AG10803 (cell line): ENCODE measurements at regions not wholly inside any gene's neighbourhood (a gene's known extent, or its start where the extent isn't known, plus 50 kb on each side); places are given as distances from the start of the nearest gene placed in this dataset.
A peak's percentile ranks its signal among the peaks of the same experiment; 100 is the strongest.

ENCODE experiments used
- DNase-seq: peaks from one replicate; pipeline ENCODE4 v3.0.0; 2010; ENCODE audit warnings: low read depth
- H3K4me3 ChIP-seq: 2 replicates; pipeline ENCODE4 v1.5.1; 2011; ENCODE audit warnings: mild to moderate bottlenecking, low read length, control low read depth
- CTCF ChIP-seq: conservative IDR thresholded peaks from 2 replicates; pipeline ENCODE4 v1.5.1; 2011; ENCODE audit warnings: mild to moderate bottlenecking, low read length, control low read depth, inconsistent platforms

- no peak for TF ChIP-seq CTCF
- no peak overlapping the region for H3K4me3 ChIP-seq
- peak; percentile 59 for DNase-seq
These were observed 107.8 kb upstream of the WNT4 start for GRCh38 chr1:22250724-22251123.

- no peak for TF ChIP-seq CTCF
- DNase-seq: no peak
- no peak overlapping the region for H3K4me3 ChIP-seq
These were observed 109.4 kb upstream of the WNT4 start for GRCh38 chr1:22252251-22252650.

- no peak for TF ChIP-seq CTCF
- H3K4me3 ChIP-seq: no peak overlapping the region
- DNase-seq: peak; percentile 52
These were observed 110.3 kb upstream of the WNT4 start for GRCh38 chr1:22253012-22253790.

GRCh38 chr1:22254756-22255155 lies 111.9 kb upstream of the WNT4 start:
- TF ChIP-seq CTCF: no peak
- H3K4me3 ChIP-seq: no peak overlapping the region
- no peak for DNase-seq

- DNase-seq: no peak
- no peak for TF ChIP-seq CTCF
- H3K4me3 ChIP-seq: no peak overlapping the region
These were observed 112.7 kb upstream of the WNT4 start for GRCh38 chr1:22255341-22256212.

GRCh38 chr1:22256213-22256512 lies 113.3 kb upstream of the WNT4 start:
- no peak for DNase-seq
- no peak overlapping the region for H3K4me3 ChIP-seq
- TF ChIP-seq CTCF: no peak
